Kidney (tissue), 13 donors: ENCODE measurements at regions not wholly inside any gene's neighbourhood (a gene's known extent, or its start where the extent isn't known, plus 50 kb on each side); places are given as distances from the start of the nearest gene placed in this dataset.

Experiments
- DNase-seq, 5 donors: peaks; one replicate each; pipeline ENCODE4 v3.0.0-alpha.2; 2013 to 2020
- FAIRE-seq: peaks from 2 replicates; lab custom pipeline; 2012; peaks lifted over from hg19 to GRCh38; lab: Jason Lieb, UNC
- H3K27ac ChIP-seq, 2 donors: one replicate each; pipeline ENCODE4 v1.7.0; 2013; ENCODE audit warnings: low read depth in 2 of 2, low read length in 2 of 2, inconsistent platforms in 1 of 2
- H3K27me3 ChIP-seq: one replicate; pipeline ENCODE4 v1.7.1; 2013; ENCODE audit warnings: low read length, inconsistent platforms; ENCODE audit not compliant: control insufficient read depth, insufficient read depth
- H3K36me3 ChIP-seq, 3 donors: one replicate each; pipeline versions ENCODE4 v1.7.0 to v1.7.1; 2013; ENCODE audit warnings: low read length in 3 of 3, control low read depth in 1 of 3, inconsistent platforms in 1 of 3; ENCODE audit not compliant: insufficient read depth in 3 of 3, control insufficient read depth in 2 of 3
- H3K4me1 ChIP-seq, 3 donors: one replicate each; pipeline versions ENCODE4 v1.7.0 to v1.7.1; 2013; ENCODE audit warnings: low read length in 3 of 3, inconsistent platforms in 1 of 3, low read depth in 1 of 3; ENCODE audit not compliant: control insufficient read depth in 2 of 3, insufficient read depth in 2 of 3
- H3K4me3 ChIP-seq, 3 donors: one replicate each; pipeline versions ENCODE4 v1.7.0 to v1.8.1; 2013; ENCODE audit warnings: low read length in 3 of 3, control low read depth in 1 of 3, inconsistent platforms in 1 of 3
- H3K9ac ChIP-seq, 3 donors: one replicate each; pipeline versions ENCODE4 v1.7.0 to v1.7.1; 2013; ENCODE audit warnings: low read length in 3 of 3, control low read depth in 1 of 3, inconsistent platforms in 1 of 3
- H3K9me3 ChIP-seq, 3 donors: one replicate each; pipeline versions ENCODE4 v1.7.0 to v1.7.1; 2013; ENCODE audit warnings: low read length in 3 of 3, control low read depth in 1 of 3, inconsistent platforms in 1 of 3; ENCODE audit not compliant: control insufficient read depth in 2 of 3, insufficient read depth in 1 of 3
- intact Hi-C: fragments of 100-400 bp; cut with DNase I; formaldehyde crosslinking; loops from one replicate; pipeline ENCODE4 v1.11.1; 2022
- TF ChIP-seq, protein P1 (sequence below): IDR thresholded peaks from 3 replicates; pipeline ENCODE4 v1.5.1; 2012; ENCODE audit warnings: mild to moderate bottlenecking, moderate library complexity, borderline replicate concordance; ENCODE audit not compliant: insufficient read depth; ENCODE audit errors: extremely low read depth
- donor health status: control.
- donor health status: control.
- donor health status: control.
- donor health status: control.
- donor health status: control.
- donor health status: DM: yes; HTN: yes; CAD: no.
- donor health status: Normal renal cell carcinoma (clear cell type).

- H3K27me3 ChIP-seq, result no peaks in the 10 kb centered on the region
- no peaks in the 10 kb centered on the region for H3K9me3 ChIP-seq
- H3K4me1 ChIP-seq, result no peaks in the 10 kb centered on the region
- FAIRE-seq (no peak), DNase-seq (no peak)
- TF ChIP-seq, protein P1, sequence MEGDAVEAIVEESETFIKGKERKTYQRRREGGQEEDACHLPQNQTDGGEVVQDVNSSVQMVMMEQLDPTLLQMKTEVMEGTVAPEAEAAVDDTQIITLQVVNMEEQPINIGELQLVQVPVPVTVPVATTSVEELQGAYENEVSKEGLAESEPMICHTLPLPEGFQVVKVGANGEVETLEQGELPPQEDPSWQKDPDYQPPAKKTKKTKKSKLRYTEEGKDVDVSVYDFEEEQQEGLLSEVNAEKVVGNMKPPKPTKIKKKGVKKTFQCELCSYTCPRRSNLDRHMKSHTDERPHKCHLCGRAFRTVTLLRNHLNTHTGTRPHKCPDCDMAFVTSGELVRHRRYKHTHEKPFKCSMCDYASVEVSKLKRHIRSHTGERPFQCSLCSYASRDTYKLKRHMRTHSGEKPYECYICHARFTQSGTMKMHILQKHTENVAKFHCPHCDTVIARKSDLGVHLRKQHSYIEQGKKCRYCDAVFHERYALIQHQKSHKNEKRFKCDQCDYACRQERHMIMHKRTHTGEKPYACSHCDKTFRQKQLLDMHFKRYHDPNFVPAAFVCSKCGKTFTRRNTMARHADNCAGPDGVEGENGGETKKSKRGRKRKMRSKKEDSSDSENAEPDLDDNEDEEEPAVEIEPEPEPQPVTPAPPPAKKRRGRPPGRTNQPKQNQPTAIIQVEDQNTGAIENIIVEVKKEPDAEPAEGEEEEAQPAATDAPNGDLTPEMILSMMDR, result no peak
- no peak overlapping the region for H3K27ac ChIP-seq
- H3K36me3 ChIP-seq, result no peaks in the 10 kb centered on the region
- no peak overlapping the region for H3K9ac ChIP-seq
- no peak overlapping the region for H3K4me3 ChIP-seq
- intact Hi-C loops, result no loop called here
These were observed 882.6 kb upstream of the GRIA3 start for GRCh38 chrX:122301491-122301890.

GRCh38 chrX:122303761-122304160 lies 880.3 kb upstream of the GRIA3 start:
- DNase-seq, result no peak
- no peak overlapping the region for H3K9ac ChIP-seq
- no peak overlapping the region for H3K27ac ChIP-seq
- H3K4me1 ChIP-seq, result no peaks in the 10 kb centered on the region
- H3K36me3 ChIP-seq, result no peaks in the 10 kb centered on the region
- no peaks in the 10 kb centered on the region for H3K9me3 ChIP-seq
- H3K27me3 ChIP-seq, result no peaks in the 10 kb centered on the region
- intact Hi-C loops, result no loop called here
- TF ChIP-seq, protein P1, result no peak
- peak; percentile 19 for FAIRE-seq
- no peak overlapping the region for H3K4me3 ChIP-seq

GRCh38 chrX:122344816-122345215 lies 839.3 kb upstream of the GRIA3 start:
- no peaks in the 10 kb centered on the region for H3K27me3 ChIP-seq
- DNase-seq (no peak), FAIRE-seq (no peak)
- TF ChIP-seq, protein P1, result no peak
- no peaks in the 10 kb centered on the region for H3K9me3 ChIP-seq
- no peak overlapping the region for H3K27ac ChIP-seq
- no peaks in the 10 kb centered on the region for H3K36me3 ChIP-seq
- intact Hi-C loops, result no loop called here
- no peak overlapping the region for H3K9ac ChIP-seq
- no peaks in the 10 kb centered on the region for H3K4me1 ChIP-seq
- H3K4me3 ChIP-seq, result no peak overlapping the region
